Neural progenitor cell (in vitro differentiated cells): ENCODE measurements at regions not wholly inside any gene's neighbourhood (a gene's known extent, or its start where the extent isn't known, plus 50 kb on each side); places are given as distances from the start of the nearest gene placed in this dataset.

ENCODE experiments used
- CTCF ChIP-seq: fragments of 200-600 bp; sonication (generic); IDR thresholded peaks from 2 replicates; pipeline ENCODE4 v1.5.1; 2017; ENCODE audit warnings: antibody characterized with exemption, mild to moderate bottlenecking
- EZH2phosphoT487 ChIP-seq: fragments of 200-600 bp; sonication (generic); IDR thresholded peaks from 2 replicates; pipeline ENCODE4 v1.6.1; 2017; ENCODE audit warnings: antibody characterized with exemption

DNA sequence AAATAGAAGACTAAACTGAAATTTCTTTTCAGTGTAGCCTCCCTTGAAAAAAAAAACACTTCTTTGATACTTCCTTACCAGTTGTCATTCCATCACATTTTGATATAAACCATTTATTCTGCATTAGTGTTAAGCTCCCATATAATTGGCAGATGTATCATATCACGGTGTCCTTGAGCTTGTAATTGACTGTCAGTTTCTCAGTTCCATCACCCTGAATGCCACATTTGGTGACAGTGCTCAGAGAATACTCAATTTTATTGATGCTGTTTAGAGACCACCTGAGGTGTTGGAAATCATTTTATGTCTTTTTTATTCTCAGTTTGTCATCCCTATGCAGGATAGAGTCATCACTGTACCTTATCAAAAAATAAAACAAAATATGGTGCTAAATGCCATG is 1528.2 kb downstream of the RAPGEF2 start:
- TF ChIP-seq CTCF (no peak), EZH2phosphoT487 (no peak)
